BE2C (cell line): ENCODE measurements at regions not wholly inside any gene's neighbourhood (a gene's known extent, or its start where the extent isn't known, plus 50 kb on each side); places are given as distances from the start of the nearest gene placed in this dataset.

Experiments
- DNase-seq: peaks from one replicate; pipeline ENCODE4 v3.0.0-alpha.2; 2020
- H3K27me3 ChIP-seq: fragments of 250-450 bp; sonication (Bioruptor Pico); 2 replicates; pipeline ENCODE4 v1.5.1; 2020; ENCODE audit warnings: mild to moderate bottlenecking
- H3K36me3 ChIP-seq: fragments of 250-450 bp; sonication (Bioruptor Pico); 2 replicates; pipeline ENCODE4 v1.5.1; 2020; ENCODE audit warnings: mild to moderate bottlenecking
- H3K4me1 ChIP-seq: fragments of 250-450 bp; sonication (Bioruptor Pico); 2 replicates; pipeline ENCODE4 v1.5.1; 2020
- H3K4me3 ChIP-seq: 2 replicates; pipeline ENCODE4 v1.5.1; 2011; ENCODE audit warnings: low read depth, low read length
- H3K9me3 ChIP-seq: fragments of 250-450 bp; sonication (Bioruptor Pico); 2 replicates; pipeline ENCODE4 v1.5.1; 2020
- CTCF ChIP-seq: IDR thresholded peaks from 2 replicates; pipeline ENCODE4 v1.5.1; 2012; ENCODE audit warnings: mild to moderate bottlenecking, low read depth, low read length

GRCh38 chr13:30049692-30050091, 199.3 kb upstream of the UBL3 start:
- TF ChIP-seq CTCF: no peak
- H3K4me3 ChIP-seq: no peak overlapping the region
- H3K36me3 ChIP-seq: no peaks in the 10 kb centered on the region
- no peaks in the 10 kb centered on the region for H3K9me3 ChIP-seq
- no peaks in the 10 kb centered on the region for H3K4me1 ChIP-seq
- no peaks in the 10 kb centered on the region for H3K27me3 ChIP-seq
- no peak for DNase-seq

DNA sequence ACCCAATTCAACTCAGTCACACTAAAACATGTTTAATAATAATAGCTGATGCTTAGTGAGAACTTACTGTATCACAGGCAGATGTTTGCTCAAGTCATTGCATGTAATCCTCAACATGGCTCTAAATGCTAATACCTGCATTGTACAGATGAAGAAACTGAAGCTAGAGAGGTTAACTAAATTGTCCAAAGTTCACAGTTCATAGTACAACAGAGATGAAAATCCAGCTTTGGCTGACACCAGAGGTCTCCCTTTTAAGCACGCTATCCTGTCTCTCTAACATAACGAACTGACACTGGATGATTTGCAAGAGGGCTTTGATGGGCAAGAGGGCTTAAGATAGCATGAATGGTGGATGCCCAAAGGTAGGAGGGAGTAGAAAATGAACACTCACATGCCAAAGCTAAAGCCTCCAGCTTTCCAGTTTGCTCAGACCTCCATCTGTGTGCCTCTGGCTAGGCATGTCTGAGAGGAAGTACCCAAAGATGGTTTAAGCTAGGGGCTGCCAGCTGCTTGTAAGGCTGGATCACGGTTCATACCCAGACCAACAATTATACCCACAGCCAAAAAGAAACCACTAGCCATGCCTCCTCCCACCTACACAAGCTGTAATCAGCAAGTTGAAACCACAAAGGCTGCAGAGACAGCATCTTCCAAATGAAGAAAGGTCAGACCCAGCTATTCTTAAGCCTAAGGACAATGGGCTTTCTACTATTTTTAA, 196.9 kb upstream of the UBL3 start:
- no peaks in the 10 kb centered on the region for H3K9me3 ChIP-seq
- no peak for DNase-seq
- no peak for TF ChIP-seq CTCF
- no peaks in the 10 kb centered on the region for H3K36me3 ChIP-seq
- H3K27me3 ChIP-seq: no peaks in the 10 kb centered on the region
- H3K4me1 ChIP-seq: no peaks in the 10 kb centered on the region
- H3K4me3 ChIP-seq: no peak overlapping the region

DNA sequence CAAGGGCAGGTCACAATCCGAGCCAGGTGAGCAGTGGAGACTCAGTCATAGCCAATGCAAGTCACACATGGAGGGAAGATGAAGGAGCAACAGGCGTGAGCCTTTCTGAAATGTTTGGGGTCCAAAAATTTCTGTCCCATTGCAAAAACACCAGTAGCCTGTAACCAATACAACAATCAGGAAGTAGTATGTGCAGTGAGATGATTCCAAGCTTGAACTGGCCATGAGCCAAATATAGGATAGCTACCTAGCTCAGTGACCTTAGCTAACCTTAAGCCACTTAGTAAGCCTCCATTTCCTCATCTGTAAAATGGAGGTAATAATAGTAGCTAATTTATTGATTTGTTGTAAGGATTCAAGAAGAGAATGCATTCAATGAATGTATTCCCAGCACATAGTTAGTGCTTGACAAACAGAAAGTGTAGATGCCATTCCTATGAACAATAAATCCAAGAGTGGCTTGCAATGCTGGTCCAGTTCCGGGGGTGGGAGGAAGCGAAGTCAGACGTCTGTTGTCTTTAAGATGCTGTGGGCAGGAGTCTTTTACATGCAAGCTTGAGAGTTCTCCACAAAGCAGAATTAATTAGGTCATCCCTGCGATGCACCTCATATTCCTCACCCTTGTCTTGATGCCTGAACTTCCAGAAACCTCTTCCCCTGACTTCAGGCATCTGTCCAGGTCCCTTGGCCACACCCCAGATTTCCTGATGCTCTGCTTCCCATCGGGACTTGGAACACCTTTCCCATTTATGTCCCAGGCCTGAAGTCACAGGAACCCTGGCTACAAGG, 195.7 kb upstream of the UBL3 start:
- Histone ChIP-seq H3K27me3 (no peaks in the 10 kb centered on the region), H3K4me3 (no peak overlapping the region), H3K4me1 (no peaks in the 10 kb centered on the region), H3K9me3 (no peaks in the 10 kb centered on the region), H3K36me3 (no peaks in the 10 kb centered on the region)
- TF ChIP-seq CTCF: no peak
- no peak for DNase-seq

GRCh38 chr13:30044932-30045331, 194.5 kb upstream of the UBL3 start:
- DNase-seq: no peak
- no peak for TF ChIP-seq CTCF
- H3K36me3 ChIP-seq: no peaks in the 10 kb centered on the region

GRCh38 chr13:30043631-30043925, 193.2 kb upstream of the UBL3 start:
- no peaks in the 10 kb centered on the region for H3K4me1 ChIP-seq
- H3K36me3 ChIP-seq: no peaks in the 10 kb centered on the region
- no peak overlapping the region for H3K4me3 ChIP-seq
- H3K9me3 ChIP-seq: no peaks in the 10 kb centered on the region
- H3K27me3 ChIP-seq: no peaks in the 10 kb centered on the region
- DNase-seq: no peak
- TF ChIP-seq CTCF: no peak

More at GRCh38 chr13:30044932-30045331, 194.5 kb upstream of the UBL3 start:
- Histone ChIP-seq H3K4me1 (no peaks in the 10 kb centered on the region), H3K4me3 (no peak overlapping the region), H3K27me3 (no peaks in the 10 kb centered on the region), H3K9me3 (no peaks in the 10 kb centered on the region)

GRCh38 chr13:30042891-30043630, 192.6 kb upstream of the UBL3 start:
- no peaks in the 10 kb centered on the region for H3K9me3 ChIP-seq
- no peak for TF ChIP-seq CTCF
- H3K36me3 ChIP-seq: no peaks in the 10 kb centered on the region
- no peaks in the 10 kb centered on the region for H3K4me1 ChIP-seq
- H3K27me3 ChIP-seq: no peaks in the 10 kb centered on the region
- H3K4me3 ChIP-seq: no peak overlapping the region
- DNase-seq: no peak
